BLaER1 treated with 17β-estradiol and CSF1 and Interleukin-3, amounts not matched to agents 10 nM and 100 nM (cell line): ENCODE measurements at regions not wholly inside any gene's neighbourhood (a gene's known extent, or its start where the extent isn't known, plus 50 kb on each side); places are given as distances from the start of the nearest gene placed in this dataset.
A peak's percentile ranks its signal among the peaks of the same experiment; 100 is the strongest.

Experiments
- H3K27ac ChIP-seq, 11 experiments: shearing (Covaris generic); formaldehyde crosslinking; 2 replicates each; pipeline ENCODE4 v1.8.1; 2022
- H3K27me3 ChIP-seq, 11 experiments: shearing (Covaris generic); formaldehyde crosslinking; 2 replicates each; pipeline ENCODE4 v1.8.1; 2022
- H3K36me3 ChIP-seq, 11 experiments: shearing (Covaris generic); formaldehyde crosslinking; 2 replicates each; pipeline ENCODE4 v1.8.1; 2022
- H3K4me1 ChIP-seq, 10 experiments: shearing (Covaris generic); formaldehyde crosslinking; 2 replicates each; pipeline ENCODE4 v1.8.1; 2022
- H3K4me2 ChIP-seq, 11 experiments: shearing (Covaris generic); formaldehyde crosslinking; 2 replicates each; pipeline ENCODE4 v1.8.1; 2022
- H3K4me3 ChIP-seq, 10 experiments: shearing (Covaris generic); formaldehyde crosslinking; 2 replicates each; pipeline ENCODE4 v1.8.1; 2022
- H3K9ac ChIP-seq, 11 experiments: shearing (Covaris generic); formaldehyde crosslinking; 2 replicates each; pipeline ENCODE4 v1.8.1; 2022
- H3K9me3 ChIP-seq, 11 experiments: shearing (Covaris generic); formaldehyde crosslinking; replicated peaks in 1 of 11; 2 replicates each; pipeline ENCODE4 v1.8.1; 2022
- H4K20me1 ChIP-seq, 11 experiments: shearing (Covaris generic); formaldehyde crosslinking; 2 replicates each; pipeline ENCODE4 v1.8.1; 2022
- Cebpa-rat ChIP-seq, 11 experiments: shearing (Covaris generic); IDR thresholded peaks; 2 replicates each; pipeline ENCODE4 v1.8.1; 2022

DNA sequence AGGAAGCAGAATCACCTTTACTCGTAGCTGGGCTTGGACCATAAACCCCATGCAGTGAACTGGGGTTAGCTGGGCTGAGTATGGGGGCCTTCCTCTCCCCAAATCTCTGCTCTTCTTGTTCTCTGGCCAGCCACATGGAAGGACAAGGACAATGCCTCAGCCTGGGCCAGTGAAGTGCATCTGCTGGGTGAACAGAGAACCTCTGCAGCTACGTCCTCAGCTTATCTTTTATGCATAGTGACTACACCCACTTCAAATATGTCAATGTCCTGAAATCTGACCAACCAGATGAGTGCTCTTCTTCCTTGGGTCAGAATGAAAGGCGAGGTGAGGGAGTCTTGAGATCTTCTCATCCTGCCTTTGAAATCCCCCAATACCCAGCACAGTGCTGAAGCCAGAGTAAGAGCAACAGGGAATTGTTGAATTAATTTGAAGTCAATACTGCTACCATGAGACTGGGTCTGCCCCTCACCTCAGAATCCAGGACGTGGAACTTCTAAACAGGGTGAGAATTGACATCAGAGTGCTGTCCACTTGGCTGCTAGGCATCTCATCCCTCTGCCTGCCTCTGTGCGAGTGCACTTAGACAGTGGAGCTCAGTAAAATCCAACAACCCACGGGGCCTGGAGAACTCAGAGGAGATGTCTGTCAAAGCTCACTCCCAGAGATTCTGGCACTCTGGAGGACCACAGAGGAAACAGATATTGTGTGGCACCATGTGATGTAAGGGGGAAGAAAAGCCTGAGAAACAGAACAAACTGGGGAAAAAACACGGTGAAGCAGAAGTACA, 99.0 kb downstream of the IER5 start:
- Histone ChIP-seq H3K27me3 (no peaks in the 10 kb centered on the region), H3K36me3 (no peaks in the 10 kb centered on the region), H3K4me3 (no peak overlapping the region), H3K4me1 (peaks cover 0 to 35% (median 19%) of the 10 kb centered on the region in 10 experiments; a peak in 15 of 20 replicates), H4K20me1 (no peaks in the 10 kb centered on the region), H3K9ac (no peak overlapping the region), H3K4me2 (peak overlapping the region in 5 of 11 experiments; percentile 0 to 19 (median 13); a peak in 6 of 22 replicates), H3K9me3 (no peaks in the 10 kb centered on the region), H3K27ac (no peak overlapping the region)
- no peak for TF ChIP-seq Cebpa-rat (IDR thresholded peaks at IDR 0.05)

DNA sequence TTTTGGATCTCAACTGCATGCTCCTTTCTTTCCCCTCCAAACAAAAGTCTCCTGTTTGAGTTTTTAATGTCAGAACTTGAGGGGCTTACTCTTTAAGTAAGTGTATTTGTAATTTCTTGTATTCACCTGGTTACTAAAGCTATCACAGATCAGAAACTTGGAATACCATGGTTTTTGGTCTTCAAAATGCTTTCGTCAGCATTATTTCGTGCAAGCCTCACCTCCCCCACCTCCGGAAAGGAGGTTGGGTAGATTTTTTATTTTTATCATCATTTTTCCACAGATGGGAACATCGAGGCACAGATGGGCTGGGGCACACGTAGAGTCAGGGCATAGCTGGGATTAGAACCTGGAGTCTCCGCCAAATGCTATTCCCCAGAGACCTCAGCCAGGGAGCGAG, 100.7 kb downstream of the IER5 start:
- Histone ChIP-seq H3K27ac (no peak overlapping the region), H3K36me3 (no peaks in the 10 kb centered on the region), H3K9me3 (peaks cover 0 to 9% (median under 1%) of the 10 kb centered on the region in 11 experiments; a peak in 8 of 22 replicates), H3K27me3 (no peaks in the 10 kb centered on the region), H3K4me2 (peak overlapping the region in 9 of 11 experiments; percentile 63 to 85 (median 77); a peak in 16 of 22 replicates), H4K20me1 (no peaks in the 10 kb centered on the region), H3K4me1 (peaks cover 0 to 35% (median 19%) of the 10 kb centered on the region in 10 experiments; a peak in 15 of 20 replicates), H3K4me3 (no peak overlapping the region; a peak in 1 of 20 replicates), H3K9ac (peak overlapping the region in 5 of 11 experiments; percentile 15 to 68 (median 52); a peak in 3 of 22 replicates)
- TF ChIP-seq Cebpa-rat (IDR thresholded peaks at IDR 0.05), result no peak

DNA sequence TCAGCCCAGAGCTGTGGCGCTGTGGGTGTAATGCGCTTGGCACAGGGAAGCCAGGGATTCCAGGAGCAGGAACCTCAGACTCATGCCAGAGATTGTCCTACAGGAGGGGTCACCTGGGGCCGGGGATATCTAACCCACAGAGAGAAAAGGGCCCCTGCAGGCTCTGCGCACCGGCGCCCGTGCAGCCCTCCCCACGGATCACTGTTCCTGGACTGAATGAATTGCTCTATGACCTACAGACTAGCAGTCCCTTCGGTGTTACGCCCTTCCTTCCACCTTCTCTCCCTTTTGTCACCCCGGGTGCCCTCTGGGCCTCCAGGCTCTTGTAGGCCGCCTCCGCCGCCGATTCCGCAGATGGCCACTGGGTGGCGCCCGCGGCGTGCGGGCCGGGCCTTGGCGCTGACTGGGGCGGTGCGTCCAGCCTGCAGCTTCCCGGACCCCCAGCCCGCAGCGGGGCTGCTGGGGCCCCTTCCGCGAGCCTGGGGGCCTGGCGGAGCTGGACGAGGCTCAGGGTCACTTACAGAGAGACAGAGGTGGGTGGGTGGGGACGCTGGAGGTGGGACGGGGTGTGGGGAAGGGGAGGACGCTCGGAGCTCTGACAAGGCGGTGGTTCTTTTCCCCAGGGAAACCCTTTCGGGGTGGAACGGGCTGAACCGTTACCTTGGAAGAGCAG, 101.3 kb downstream of the IER5 start:
- H4K20me1 ChIP-seq, result no peaks in the 10 kb centered on the region
- H3K4me2 ChIP-seq, result peak overlapping the region; percentile 63 to 86 (median 78)
- H3K4me3 ChIP-seq, result peak overlapping the region; percentile 38 to 66 (median 54); a peak in 18 of 20 replicates
- peak overlapping the region in 10 of 11 experiments; percentile 15 to 68 (median 55); a peak in 14 of 22 replicates for H3K9ac ChIP-seq
- H3K9me3 ChIP-seq, result peaks cover 4 to 14% (median 7%) of the 10 kb centered on the region in 11 experiments; a peak in 20 of 22 replicates
- TF ChIP-seq Cebpa-rat (IDR thresholded peaks at IDR 0.05), result no peak
- no peaks in the 10 kb centered on the region for H3K27me3 ChIP-seq
- H3K27ac ChIP-seq, result 0 out of 22 replicates have a peak overlapping the region, but pooled peaks of 1 of the 11 experiments have one; percentile 32
- H3K4me1 ChIP-seq, result peaks cover 0 to 35% (median 19%) of the 10 kb centered on the region in 10 experiments; a peak in 15 of 20 replicates
- H3K36me3 ChIP-seq, result peaks cover 0 to 4% (median 0%) of the 10 kb centered on the region in 11 experiments; a peak in 1 of 22 replicates

DNA sequence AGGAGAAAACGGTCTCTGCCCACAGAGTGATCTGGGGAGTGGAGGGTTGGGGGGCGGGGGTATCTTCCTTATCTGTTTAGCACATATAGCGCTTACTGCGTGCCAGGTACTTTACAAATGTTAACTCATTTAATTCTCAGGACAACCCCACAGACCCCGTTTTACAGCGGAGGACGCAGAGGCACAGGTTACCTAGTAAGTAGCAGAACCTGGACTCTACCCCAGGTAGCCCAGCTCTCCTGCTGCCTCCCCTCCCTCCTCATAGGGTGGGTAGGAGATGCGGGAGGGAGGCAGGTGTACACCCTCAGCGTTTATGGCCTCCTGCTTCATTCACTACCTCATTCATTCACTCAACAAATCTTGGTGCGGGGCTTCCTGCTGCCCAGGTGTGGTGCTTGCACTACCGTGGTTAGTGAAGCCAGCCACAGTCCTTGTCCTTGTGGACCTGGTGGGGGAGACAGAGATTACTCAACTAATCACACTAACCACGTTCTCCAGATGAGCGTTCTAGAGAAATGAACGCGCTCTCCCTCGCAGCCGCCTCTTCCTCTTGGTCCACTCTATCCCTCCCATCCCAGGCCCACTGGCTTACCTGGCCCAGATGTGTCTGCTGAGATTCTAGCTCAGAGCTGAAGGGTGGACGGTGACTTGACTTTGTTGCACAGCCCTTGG, 102.0 kb downstream of the IER5 start:
- H3K36me3 ChIP-seq, result peaks cover 0 to 4% (median 0%) of the 10 kb centered on the region in 11 experiments; a peak in 1 of 22 replicates
- H4K20me1 ChIP-seq, result no peaks in the 10 kb centered on the region
- no peaks in the 10 kb centered on the region for H3K27me3 ChIP-seq
- H3K9ac ChIP-seq, result peak overlapping the region in 7 of 11 experiments; percentile 44 to 68 (median 58); a peak in 12 of 22 replicates
- no peak overlapping the region for H3K27ac ChIP-seq
- no peak for TF ChIP-seq Cebpa-rat (IDR thresholded peaks at IDR 0.05)
- H3K4me1 ChIP-seq, result peaks cover 0 to 35% (median 19%) of the 10 kb centered on the region in 10 experiments; a peak in 15 of 20 replicates
- H3K4me2 ChIP-seq, result peak overlapping the region; percentile 63 to 86 (median 78)
- H3K4me3 ChIP-seq, result peak overlapping the region; percentile 38 to 66 (median 54); a peak in 18 of 20 replicates
- peaks cover 8 to 21% (median 13%) of the 10 kb centered on the region in 11 experiments; a peak in 20 of 22 replicates for H3K9me3 ChIP-seq

DNA sequence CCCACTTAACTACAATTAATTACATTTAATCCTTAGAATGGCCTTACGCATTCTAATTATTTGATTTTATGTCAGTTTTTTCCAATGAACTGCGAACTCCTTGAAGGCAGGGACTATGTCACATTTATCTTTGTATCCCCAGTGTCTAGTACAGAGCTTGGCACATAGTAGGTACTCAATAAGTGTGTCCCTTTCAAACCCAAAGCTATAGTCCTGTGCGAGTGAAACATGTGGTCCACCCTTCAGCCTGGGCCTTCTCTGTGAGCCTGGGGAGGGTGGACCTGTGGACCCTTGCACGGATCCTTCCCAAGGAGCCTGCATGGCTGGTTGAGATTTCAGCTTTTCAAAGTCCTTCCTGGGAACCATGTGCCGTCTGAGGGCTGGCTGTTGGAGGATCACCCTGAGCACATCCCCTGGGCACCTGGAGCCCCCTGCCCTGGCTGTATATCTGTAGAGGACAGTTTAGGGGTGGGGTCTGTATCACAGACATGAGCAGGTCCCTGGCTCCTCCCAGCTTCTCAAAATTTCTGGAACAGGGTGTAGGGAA, 103.1 kb downstream of the IER5 start:
- Histone ChIP-seq H3K4me2 (peak overlapping the region in 5 of 11 experiments; percentile 21 to 41 (median 32); a peak in 7 of 22 replicates), H3K4me1 (peaks cover 0 to 35% (median 19%) of the 10 kb centered on the region in 10 experiments; a peak in 15 of 20 replicates), H3K27me3 (no peaks in the 10 kb centered on the region), H3K36me3 (peaks cover 0 to 4% (median 0%) of the 10 kb centered on the region in 11 experiments; a peak in 1 of 22 replicates), H3K4me3 (no peak overlapping the region), H3K27ac (no peak overlapping the region), H3K9me3 (peaks cover 16 to 32% (median 22%) of the 10 kb centered on the region in 11 experiments), H3K9ac (no peak overlapping the region), H4K20me1 (no peaks in the 10 kb centered on the region)
- no peak for TF ChIP-seq Cebpa-rat (IDR thresholded peaks at IDR 0.05)

DNA sequence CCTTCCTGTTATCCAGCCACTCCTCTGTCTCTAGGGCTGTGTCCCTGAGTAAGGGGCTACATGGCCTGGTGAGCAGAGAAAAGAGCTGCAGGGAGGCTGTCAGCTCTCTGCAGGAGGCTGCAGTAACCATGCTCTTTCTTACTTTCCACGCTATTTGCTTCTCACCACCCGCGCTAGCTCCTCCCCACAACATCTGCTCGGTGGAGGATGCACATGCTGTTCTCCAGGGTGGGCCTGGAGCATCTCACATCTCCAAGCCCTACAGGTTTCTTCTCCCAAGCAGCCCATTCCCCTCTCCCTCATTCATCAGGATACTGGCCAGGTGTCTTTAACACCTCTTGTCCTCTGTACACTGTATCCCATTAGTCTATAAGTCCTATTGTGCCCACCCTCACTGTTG, 103.8 kb downstream of the IER5 start:
- no peak overlapping the region for H3K9ac ChIP-seq
- no peak overlapping the region for H3K27ac ChIP-seq
- no peak for TF ChIP-seq Cebpa-rat (IDR thresholded peaks at IDR 0.05)
- peak overlapping the region in 5 of 11 experiments; percentile 21 to 41 (median 32); a peak in 7 of 22 replicates for H3K4me2 ChIP-seq
- peaks cover 17 to 34% (median 25%) of the 10 kb centered on the region in 11 experiments for H3K9me3 ChIP-seq
- H3K36me3 ChIP-seq, result peaks cover 0 to 4% (median 0%) of the 10 kb centered on the region in 11 experiments; a peak in 1 of 22 replicates
- no peak overlapping the region for H3K4me3 ChIP-seq
- H3K27me3 ChIP-seq, result no peaks in the 10 kb centered on the region
- no peaks in the 10 kb centered on the region for H4K20me1 ChIP-seq
- peaks cover 0 to 30% (median 16%) of the 10 kb centered on the region in 10 experiments; a peak in 15 of 20 replicates for H3K4me1 ChIP-seq

DNA sequence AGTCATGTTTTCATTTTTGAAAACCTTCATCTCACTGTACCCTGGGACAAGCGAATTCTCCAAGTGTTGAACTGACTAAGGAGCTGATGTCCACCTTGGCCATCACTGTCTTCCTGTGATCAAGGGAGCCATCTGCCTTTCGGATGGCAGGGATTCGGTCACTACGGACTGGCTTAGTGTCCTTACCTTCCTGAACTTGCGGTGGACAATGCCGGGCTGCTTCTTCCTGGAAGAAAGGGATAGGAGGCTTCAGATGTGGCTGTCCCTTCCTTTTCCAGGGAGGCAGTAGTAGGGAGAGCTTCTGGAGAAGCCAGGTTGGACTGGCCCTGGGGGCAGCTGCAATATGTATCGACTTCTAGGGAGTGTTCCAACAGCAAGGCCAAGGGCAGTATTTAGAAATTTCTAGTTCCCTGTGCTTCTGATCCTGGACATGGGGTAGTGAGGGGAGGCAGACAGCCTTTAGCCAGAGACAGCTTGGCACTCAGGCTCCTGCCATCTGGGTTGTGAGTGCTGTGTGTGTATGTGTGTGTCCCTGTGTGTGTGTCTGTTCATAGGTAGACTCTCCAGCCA, 114.6 kb downstream of the IER5 start:
- Histone ChIP-seq H3K4me2 (no peak overlapping the region), H3K4me1 (peaks cover 0 to 34% (median 24%) of the 10 kb centered on the region in 10 experiments; a peak in 15 of 20 replicates), H3K4me3 (no peak overlapping the region), H3K9ac (no peak overlapping the region), H3K36me3 (no peaks in the 10 kb centered on the region), H3K27me3 (no peaks in the 10 kb centered on the region), H3K9me3 (peaks cover 0 to 11% (median 9%) of the 10 kb centered on the region in 11 experiments; a peak in 12 of 22 replicates), H4K20me1 (no peaks in the 10 kb centered on the region), H3K27ac (no peak overlapping the region)
- no peak for TF ChIP-seq Cebpa-rat (IDR thresholded peaks at IDR 0.05)

DNA sequence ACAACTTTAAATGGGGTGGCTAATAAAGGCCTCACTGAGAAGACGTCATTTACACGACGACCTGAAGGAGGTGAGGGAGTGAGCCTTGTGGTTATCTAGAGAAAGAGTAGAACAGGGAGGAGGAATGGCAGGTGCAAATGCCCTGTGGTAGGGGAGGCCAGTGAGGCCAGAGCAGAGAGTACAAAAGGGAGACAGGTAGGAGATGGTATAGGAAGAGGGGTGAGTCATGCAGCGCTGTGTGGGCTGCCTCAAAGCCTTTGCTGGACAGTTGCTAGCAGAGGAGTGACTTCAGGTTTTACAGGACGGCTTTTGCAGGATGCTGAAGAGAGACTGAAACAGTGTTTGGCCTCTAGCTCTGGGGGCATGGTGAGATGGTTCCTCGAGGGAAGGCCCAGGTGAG, 116.0 kb downstream of the IER5 start:
- H3K36me3 ChIP-seq, result no peaks in the 10 kb centered on the region
- TF ChIP-seq Cebpa-rat (IDR thresholded peaks at IDR 0.05), result no peak
- H3K27me3 ChIP-seq, result no peaks in the 10 kb centered on the region

More for the DNA sequence above, 116.0 kb downstream of the IER5 start:
- Histone ChIP-seq H3K9me3 (peaks cover 0 to 11% (median 9%) of the 10 kb centered on the region in 11 experiments; a peak in 12 of 22 replicates), H3K9ac (no peak overlapping the region), H3K4me1 (peaks cover 0 to 42% (median 28%) of the 10 kb centered on the region in 10 experiments; a peak in 15 of 20 replicates), H3K4me2 (no peak overlapping the region), H4K20me1 (no peaks in the 10 kb centered on the region), H3K4me3 (no peak overlapping the region), H3K27ac (no peak overlapping the region)
